BJ (cell line): ENCODE measurements at regions not wholly inside any gene's neighbourhood (a gene's known extent, or its start where the extent isn't known, plus 50 kb on each side); places are given as distances from the start of the nearest gene placed in this dataset.
A peak's percentile ranks its signal among the peaks of the same experiment; 100 is the strongest.
"Not testable (repeated sequence)": the region's sequence is repeated elsewhere in the genome, so short reads cannot be mapped to it uniquely, and the experiment has no call there.

Source experiments
- CTCF ChIA-PET: fragments of 350-600 bp; formaldehyde crosslinking; extraction: SDS; loops from one replicate; lab custom pipeline; 2021; ENCODE audit warnings: antibody characterized with exemption, inconsistent platforms; lab: Yijun Ruan, JAX
- POLR2A ChIA-PET: fragments of 300-600 bp; sonication (Branson Sonifier 250); formaldehyde crosslinking; extraction: SDS; loops from one replicate; lab custom pipeline; 2021; ENCODE audit warnings: antibody characterized with exemption; lab: Charles Lee
- DNase-seq: peaks from one replicate; pipeline ENCODE4 v3.0.0-alpha.2; 2011; ENCODE audit warnings: low read depth
- H3K27me3 ChIP-seq: 2 replicates; pipeline ENCODE4 v1.6.0; 2011; ENCODE audit warnings: low read length; ENCODE audit not compliant: control insufficient read depth, insufficient read depth
- H3K36me3 ChIP-seq: 2 replicates; pipeline ENCODE4 v1.5.1; 2011; ENCODE audit warnings: low read length; ENCODE audit not compliant: control insufficient read depth, insufficient read depth
- H3K4me3 ChIP-seq: 2 replicates; pipeline ENCODE4 v1.5.1; 2011; ENCODE audit warnings: low read depth, mild to moderate bottlenecking, control low read depth, low read length
- TF ChIP-seq, protein P1 (sequence below): IDR thresholded peaks from 2 replicates; pipeline ENCODE4 v1.5.1; 2011; ENCODE audit warnings: low read depth, mild to moderate bottlenecking, control low read depth, inconsistent platforms, low read length, moderate library complexity; ENCODE audit not compliant: insufficient read depth

DNA sequence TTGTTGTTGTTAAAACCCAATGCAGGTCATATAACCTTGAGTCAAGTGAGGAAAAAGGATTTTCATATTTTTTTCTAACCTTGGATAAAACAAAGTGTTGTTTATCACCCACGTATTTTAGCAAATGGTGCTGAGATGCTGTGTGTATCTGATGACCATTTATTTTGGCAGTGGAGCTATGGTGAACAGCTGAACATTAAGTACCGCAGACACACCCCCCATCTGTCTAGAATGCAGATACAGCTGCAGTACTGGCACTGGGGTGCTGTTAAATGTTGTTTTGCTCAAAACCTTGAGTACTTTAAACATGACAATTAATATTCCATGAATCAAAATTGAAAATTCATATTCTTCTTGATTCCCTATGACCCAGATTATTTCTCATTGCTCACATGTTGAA is 773.3 kb upstream of the SLC39A10 start:
- H3K36me3 ChIP-seq = no peaks in the 10 kb centered on the region
- TF ChIP-seq, protein P1, sequence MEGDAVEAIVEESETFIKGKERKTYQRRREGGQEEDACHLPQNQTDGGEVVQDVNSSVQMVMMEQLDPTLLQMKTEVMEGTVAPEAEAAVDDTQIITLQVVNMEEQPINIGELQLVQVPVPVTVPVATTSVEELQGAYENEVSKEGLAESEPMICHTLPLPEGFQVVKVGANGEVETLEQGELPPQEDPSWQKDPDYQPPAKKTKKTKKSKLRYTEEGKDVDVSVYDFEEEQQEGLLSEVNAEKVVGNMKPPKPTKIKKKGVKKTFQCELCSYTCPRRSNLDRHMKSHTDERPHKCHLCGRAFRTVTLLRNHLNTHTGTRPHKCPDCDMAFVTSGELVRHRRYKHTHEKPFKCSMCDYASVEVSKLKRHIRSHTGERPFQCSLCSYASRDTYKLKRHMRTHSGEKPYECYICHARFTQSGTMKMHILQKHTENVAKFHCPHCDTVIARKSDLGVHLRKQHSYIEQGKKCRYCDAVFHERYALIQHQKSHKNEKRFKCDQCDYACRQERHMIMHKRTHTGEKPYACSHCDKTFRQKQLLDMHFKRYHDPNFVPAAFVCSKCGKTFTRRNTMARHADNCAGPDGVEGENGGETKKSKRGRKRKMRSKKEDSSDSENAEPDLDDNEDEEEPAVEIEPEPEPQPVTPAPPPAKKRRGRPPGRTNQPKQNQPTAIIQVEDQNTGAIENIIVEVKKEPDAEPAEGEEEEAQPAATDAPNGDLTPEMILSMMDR = no peak
- DNase-seq = no peak
- ChIA-PET POLR2A (no interaction called here), CTCF (no interaction called here)
- H3K27me3 ChIP-seq = no peaks in the 10 kb centered on the region
- no peak overlapping the region for H3K4me3 ChIP-seq

DNA sequence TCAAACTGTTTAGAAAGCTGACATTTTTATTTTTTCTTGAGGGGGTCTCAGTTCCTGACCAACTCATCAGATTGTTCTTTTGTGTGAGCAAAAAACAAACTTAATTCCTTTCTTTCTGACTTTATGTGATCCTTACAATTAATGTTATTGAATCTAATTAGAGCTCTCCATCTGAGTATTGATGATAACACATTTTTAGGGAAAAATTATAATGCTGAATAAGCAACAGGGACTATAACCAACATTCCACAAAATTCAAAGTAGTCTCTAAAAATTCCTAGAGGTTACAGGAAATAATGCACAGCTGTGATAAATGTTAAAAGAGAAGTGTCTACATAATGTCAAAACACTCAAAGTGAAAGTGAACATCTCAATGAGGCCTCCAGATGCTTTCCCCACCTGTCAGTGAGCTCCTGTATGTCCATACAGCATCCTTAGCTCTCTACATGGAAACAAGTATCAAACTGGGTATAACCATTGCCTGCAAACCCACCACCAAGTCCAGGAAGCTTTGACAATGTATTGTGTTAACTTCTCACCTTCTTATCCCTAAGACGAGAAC is 786.0 kb upstream of the SLC39A10 start:
- Histone ChIP-seq H3K4me3 (no peak overlapping the region), H3K36me3 (no peaks in the 10 kb centered on the region), H3K27me3 (no peaks in the 10 kb centered on the region)
- POLR2A ChIA-PET = no interaction called here
- CTCF ChIA-PET = no interaction called here
- TF ChIP-seq, protein P1 = no peak
- DNase-seq = no peak

DNA sequence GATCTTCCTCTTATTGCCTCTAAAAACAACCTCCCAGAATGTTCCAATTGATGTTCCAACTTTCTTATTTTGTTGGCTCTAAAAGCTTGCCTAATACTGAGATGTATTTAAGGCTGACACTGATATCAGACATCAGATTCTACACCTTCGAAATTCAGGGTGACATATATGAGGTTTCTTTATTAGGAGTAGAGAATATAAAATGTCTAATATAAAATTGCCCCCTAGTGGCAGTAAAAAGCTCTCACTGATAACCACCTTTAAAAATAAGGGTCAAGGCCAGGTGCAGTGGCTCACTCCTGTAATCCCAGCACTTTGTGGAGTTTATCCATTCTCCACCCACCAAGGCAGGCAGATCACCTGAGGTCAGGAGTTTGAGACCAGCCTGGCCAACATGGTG is 789.7 kb upstream of the SLC39A10 start:
- DNase-seq = no peak

DNA sequence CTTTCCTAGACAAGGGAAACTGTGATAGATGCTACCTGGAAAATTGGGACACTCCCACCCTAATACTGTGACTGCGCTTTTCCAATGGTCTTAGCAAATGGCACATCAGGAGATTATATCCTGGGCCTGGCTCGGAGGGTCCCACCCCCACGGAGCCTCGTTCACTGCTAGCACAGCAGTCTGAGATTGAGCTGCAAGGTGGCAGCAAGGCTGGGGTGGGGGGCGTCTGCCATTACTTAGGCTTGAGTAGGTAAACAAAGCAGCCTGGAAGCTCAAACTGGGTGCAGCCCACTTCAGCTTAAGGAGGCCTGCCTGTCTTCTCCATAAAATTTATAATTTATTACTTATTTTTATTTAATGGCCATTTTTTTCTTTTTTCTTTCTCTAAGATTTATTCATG is 802.1 kb upstream of the SLC39A10 start:
- H3K36me3 ChIP-seq = no peaks in the 10 kb centered on the region
- no peak overlapping the region for H3K4me3 ChIP-seq
- ChIA-PET CTCF (no interaction called here), POLR2A (no interaction called here)
- DNase-seq = no peak
- no peaks in the 10 kb centered on the region for H3K27me3 ChIP-seq
- TF ChIP-seq, protein P1 = no peak

More for the DNA sequence above, 789.7 kb upstream of the SLC39A10 start:
- no peaks in the 10 kb centered on the region for H3K36me3 ChIP-seq
- ChIA-PET POLR2A (no interaction called here), CTCF (interaction anchor here (1.2 kb wide), 1 partner anchor 14 kb away, joined by 4 read pairs; no protein-coding TSS in a partner anchor)
- H3K27me3 ChIP-seq = no peaks in the 10 kb centered on the region
- TF ChIP-seq, protein P1 = 0 out of 2 replicates have a peak, but pooled peaks have one; percentile 9
- H3K4me3 ChIP-seq = no peak overlapping the region

DNA sequence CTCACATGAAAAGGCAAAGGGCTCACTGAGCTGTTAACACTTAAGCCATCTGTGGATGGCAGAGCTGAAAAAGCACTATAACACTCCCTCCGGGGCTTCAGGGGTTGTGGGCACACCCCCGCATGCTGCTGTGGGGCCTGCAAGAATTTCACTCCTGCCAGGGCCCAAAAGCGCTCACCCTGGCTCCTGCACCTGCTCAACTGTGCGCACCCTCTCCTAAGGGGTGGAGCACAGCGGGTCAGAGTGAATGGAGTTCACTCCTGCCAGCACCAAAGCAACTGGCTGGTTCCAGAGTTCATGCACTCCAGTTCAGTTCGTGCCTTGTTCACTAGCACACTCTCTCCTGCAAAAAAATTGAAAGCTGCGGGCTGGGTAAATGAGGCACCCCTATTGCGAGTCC is 814.2 kb upstream of the SLC39A10 start:
- ChIA-PET CTCF (no interaction called here), POLR2A (no interaction called here)
- H3K4me3 ChIP-seq = no peak overlapping the region
- no peaks in the 10 kb centered on the region for H3K27me3 ChIP-seq
- no peak for DNase-seq
- TF ChIP-seq, protein P1 = no peak
- H3K36me3 ChIP-seq = no peaks in the 10 kb centered on the region

DNA sequence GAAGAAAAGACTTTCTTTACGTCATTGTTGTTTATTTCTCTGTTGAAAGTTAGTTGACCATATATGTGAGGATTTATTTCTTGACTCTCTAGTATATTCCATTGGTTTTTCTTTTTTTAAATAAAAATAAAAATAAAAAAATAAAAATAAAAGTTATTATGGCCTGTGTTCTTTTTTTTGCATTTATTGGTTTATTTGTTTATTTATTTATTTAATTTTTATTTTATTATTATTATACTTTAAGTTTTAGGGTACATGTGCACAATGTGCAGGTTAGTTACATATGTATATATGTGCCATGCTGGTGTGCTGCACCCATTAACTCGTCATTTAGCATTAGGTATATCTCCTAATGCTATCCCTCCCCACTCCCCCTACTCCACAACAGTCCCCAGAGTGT is 822.7 kb upstream of the SLC39A10 start:
- POLR2A ChIA-PET, H3K27me3 ChIP-seq, H3K4me3 ChIP-seq, H3K36me3 ChIP-seq, CTCF ChIA-PET, DNase-seq: not testable (repeated sequence)
